ENCODE measurements at regions not wholly inside any gene's neighbourhood (a gene's known extent, or its start where the extent isn't known, plus 50 kb on each side); places are given as distances from the start of the nearest gene placed in this dataset.

- ATAC-seq (no peak), DNase-seq (ENCODE audit: low read depth, low spot score) (no peak)
- POLR2A ChIA-PET, result no interaction called here
- intact Hi-C loops (cut with micrococcal nuclease; ENCODE audit: unreplicated experiment) (no loop called here), in situ Hi-C loops (cut with HindIII; ENCODE audit: low pct_unique_long_range_greater_than_20kb, low sequenced_read_pairs) (no loop called here)
- CTCF ChIA-PET, result no interaction called here
- no peaks in the 10 kb centered on the region for H3K36me3 ChIP-seq (ENCODE audit: control insufficient read depth, insufficient read depth, low read length)
- no peak overlapping the region; the same call in 1 of the 2 replicates for H3K27ac ChIP-seq (ENCODE audit: low read length)
- no peaks in the 10 kb centered on the region for H3K4me1 ChIP-seq (ENCODE audit: control insufficient read depth, insufficient read depth, low read length)
- no peaks in the 10 kb centered on the region for H3K27me3 ChIP-seq (ENCODE audit: control insufficient read depth, insufficient read depth, low read length)
- no peak for TF ChIP-seq TCF7L2 (IDR thresholded peaks at IDR 0.05; ENCODE audit: low read depth, low read length)
- TF ChIP-seq REST (IDR thresholded peaks at IDR 0.05; ENCODE audit: insufficient read depth in 1 of 2, low read depth in 2 of 2, low read length in 1 of 2), result no peak
- TF ChIP-seq SIN3A (IDR thresholded peaks at IDR 0.05; ENCODE audit: borderline replicate concordance, insufficient read depth, low read depth, low read length), result no peak
- H3K4me3 ChIP-seq (ENCODE audit: low read depth in 2 of 2, low read length in 2 of 2), result no peak overlapping the region
- BruUV-seq (replicated peaks), result no TSS peak
- H3K9me3 ChIP-seq (ENCODE audit: control insufficient read depth, insufficient read depth, low read depth, low read length), result peaks cover 4% of the 10 kb centered on the region; the same call in 1 of the 2 replicates
Observed at GRCh38 chr10:4522296-4523000, 303.6 kb upstream of the AKR1E2 start.

- Histone ChIP-seq H3K4me3 (ENCODE audit: low read depth in 2 of 2, low read length in 2 of 2) (no peak overlapping the region), H3K4me1 (ENCODE audit: control insufficient read depth, insufficient read depth, low read length) (no peaks in the 10 kb centered on the region), H3K9me3 (ENCODE audit: control insufficient read depth, insufficient read depth, low read depth, low read length) (peaks cover 4% of the 10 kb centered on the region; the same call in 1 of the 2 replicates), H3K27ac (ENCODE audit: low read length) (no peak overlapping the region), H3K36me3 (ENCODE audit: control insufficient read depth, insufficient read depth, low read length) (no peaks in the 10 kb centered on the region), H3K27me3 (ENCODE audit: control insufficient read depth, insufficient read depth, low read length) (no peaks in the 10 kb centered on the region)
- CTCF ChIA-PET, result no interaction called here
- in situ Hi-C loops (cut with HindIII; ENCODE audit: low pct_unique_long_range_greater_than_20kb, low sequenced_read_pairs), result no loop called here
- no peak for ATAC-seq
- intact Hi-C loops (cut with micrococcal nuclease; ENCODE audit: unreplicated experiment), result no loop called here
- no peak for TF ChIP-seq POLR2AphosphoS5 (IDR thresholded peaks at IDR 0.05; ENCODE audit: low read depth, low read length)
- no peak for TF ChIP-seq SIN3A (IDR thresholded peaks at IDR 0.05; ENCODE audit: borderline replicate concordance, insufficient read depth, low read depth, low read length)
- TF ChIP-seq TCF7L2 (IDR thresholded peaks at IDR 0.05; ENCODE audit: low read depth, low read length), result no peak
- no peak for TF ChIP-seq CTCF (IDR thresholded peaks at IDR 0.05)
- TF ChIP-seq REST (IDR thresholded peaks at IDR 0.05; ENCODE audit: insufficient read depth in 1 of 2, low read depth in 2 of 2, low read length in 1 of 2), result no peak
- BruUV-seq (replicated peaks), result no TSS peak
- POLR2A ChIA-PET, result no interaction called here
- DNase-seq (ENCODE audit: low read depth, low spot score), result no peak
Observed at GRCh38 chr10:4519658-4520402, 306.2 kb upstream of the AKR1E2 start.

Data from Panc1 (cell line).